ENCODE measurements at regions not wholly inside any gene's neighbourhood (a gene's known extent, or its start where the extent isn't known, plus 50 kb on each side); places are given as distances from the start of the nearest gene placed in this dataset.

- no peak for DNase-seq
These were observed 1597.6 kb upstream of the MIR17HG start for GRCh38 chr13:89749888-89750287.

- no peak for DNase-seq
These were observed 1597.1 kb upstream of the MIR17HG start for GRCh38 chr13:89750371-89750770.

DNA sequence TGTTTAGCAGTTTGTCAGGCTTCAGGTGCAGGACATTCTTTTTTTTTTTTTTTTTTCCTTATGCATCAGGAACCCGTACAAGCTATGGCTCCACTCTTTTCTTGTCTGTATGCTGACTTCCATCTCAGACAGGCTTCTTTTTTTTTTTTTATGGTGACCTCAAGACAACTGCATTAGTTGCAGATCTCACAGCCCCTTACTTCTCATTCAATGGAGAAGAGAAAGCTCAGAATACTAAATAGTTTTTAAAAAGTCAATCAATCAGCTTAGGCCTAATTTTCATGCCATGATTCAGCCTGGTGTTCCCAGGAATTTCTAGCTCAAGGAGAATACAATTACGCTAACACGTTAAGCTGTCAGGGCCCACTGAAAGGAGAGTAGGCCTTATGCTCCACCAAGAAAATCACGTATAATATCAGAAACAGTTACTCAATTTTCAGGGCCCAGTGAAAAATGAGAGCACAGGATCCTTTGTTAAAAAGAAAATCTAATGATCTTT, 1596.0 kb upstream of the MIR17HG start:
- no peak for DNase-seq

DNA sequence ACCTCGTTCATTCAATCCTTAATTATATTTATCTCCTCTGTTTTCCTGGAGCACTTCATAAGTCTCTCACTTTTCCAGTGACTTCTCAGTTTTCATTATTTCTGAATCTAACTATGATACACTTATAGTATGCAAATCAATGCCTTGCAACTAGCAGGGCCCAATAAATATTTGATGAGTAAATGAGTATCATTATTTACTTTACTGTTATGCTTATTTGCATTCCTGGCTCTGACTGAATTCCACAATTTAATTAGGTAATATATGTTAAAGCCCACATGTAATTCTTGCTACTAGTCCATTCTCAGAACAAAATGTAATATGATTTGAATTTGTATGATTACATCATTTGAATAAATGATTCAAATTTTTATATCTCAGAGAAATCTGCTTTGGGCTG, 1595.1 kb upstream of the MIR17HG start:
- DNase-seq: no peak

GRCh38 chr13:89755729-89756492, 1591.6 kb upstream of the MIR17HG start:
- no peak for DNase-seq

GRCh38 chr13:89763005-89763404, 1584.5 kb upstream of the MIR17HG start:
- DNase-seq: no peak

DNA sequence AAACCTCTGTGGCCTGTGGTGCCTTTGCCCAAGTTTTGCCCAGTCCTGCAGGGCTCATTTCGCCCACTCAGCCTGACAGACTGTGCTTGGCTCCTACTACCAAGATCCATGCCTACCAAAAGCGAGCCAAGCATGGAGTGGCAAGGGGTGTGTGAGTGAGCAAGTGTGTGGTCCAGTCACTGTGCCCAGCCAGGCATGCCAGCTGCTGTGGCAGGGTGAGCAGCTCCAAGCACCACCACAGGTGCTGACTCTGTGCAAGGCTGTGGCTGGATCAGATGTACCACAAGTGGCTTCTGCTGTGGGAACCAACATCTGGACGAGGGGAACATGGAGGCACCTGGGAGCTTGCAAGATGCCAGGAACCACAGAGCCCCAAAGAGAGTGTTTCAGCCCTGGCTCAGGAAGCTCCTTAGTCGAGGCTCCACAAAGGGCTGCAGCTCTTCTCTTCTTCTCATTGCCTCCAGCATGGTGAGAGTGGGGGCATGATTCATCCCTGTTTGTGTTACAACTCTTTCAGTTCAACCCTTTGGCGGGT, 1564.2 kb upstream of the MIR17HG start:
- DNase-seq: no peak

GRCh38 chr13:89784161-89784809, 1563.2 kb upstream of the MIR17HG start:
- no peak for DNase-seq

DNA sequence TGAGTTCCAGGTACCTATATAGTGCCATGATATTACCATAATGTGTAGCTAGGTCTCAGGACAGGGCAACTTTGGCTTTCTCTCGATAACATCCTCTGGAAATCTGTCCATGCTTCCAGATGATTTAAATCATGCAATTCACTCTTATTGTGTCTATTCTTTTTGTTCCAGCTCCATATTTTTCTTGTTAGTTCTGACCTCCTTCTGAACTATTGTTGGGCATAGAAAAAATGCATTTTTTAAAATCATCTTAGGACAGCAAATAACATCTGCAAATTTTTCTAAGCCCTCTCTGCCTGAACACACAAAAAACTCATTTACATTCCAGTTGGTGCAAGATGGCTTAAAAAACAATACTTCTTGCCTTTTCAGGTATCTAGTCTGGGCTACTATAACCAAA, 1561.0 kb upstream of the MIR17HG start:
- no peak for DNase-seq

GRCh38 chr13:89790696-89791095, 1556.8 kb upstream of the MIR17HG start:
- no peak for DNase-seq

DNA sequence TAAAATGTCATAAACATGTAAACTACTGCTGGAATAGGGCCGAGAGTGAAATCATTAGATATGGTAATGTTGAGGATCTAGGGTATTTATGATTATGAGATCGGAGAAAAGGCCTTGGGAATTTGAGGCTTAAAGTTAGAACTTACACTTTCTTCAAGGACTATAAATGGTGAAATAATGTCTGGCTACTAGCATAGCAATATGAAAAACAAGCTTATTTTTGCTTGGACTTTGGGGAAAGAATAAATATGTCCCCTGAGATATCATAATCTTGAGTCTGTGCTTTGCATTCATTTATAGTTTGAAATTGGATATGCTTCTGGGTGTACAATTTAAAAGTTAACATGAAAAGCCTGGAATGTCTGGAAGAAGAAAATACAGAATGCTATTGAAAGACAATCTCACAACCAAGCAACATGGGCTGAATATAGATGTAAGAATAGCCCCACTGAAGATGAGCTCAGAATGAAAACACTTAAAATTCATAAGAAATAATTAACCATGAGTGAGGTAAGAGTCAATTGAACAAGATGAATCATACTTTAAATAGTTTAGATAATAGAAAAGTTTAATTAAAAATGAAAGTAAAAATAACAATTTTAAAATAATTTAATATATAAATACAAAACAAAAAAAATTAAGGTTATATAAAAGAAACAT, 1555.4 kb upstream of the MIR17HG start:
- no peak for DNase-seq

DNA sequence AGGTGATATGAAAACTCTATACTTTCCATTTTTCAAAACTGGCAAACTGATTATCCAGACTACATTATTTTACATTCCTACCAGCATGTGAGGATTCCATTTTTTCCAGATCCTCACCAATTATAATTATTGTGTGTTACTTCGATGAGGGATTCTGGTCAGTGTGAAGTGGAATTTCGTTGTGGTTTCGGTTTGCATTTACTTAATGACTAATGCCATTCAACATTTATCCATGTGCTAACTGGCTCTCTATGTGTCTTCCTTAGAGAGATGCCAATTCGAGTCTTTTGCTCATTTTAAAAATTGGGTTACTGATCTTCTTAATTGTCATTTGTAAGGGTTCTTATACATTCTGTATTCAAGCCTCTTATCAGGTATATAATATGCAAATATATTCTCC, 1551.3 kb upstream of the MIR17HG start:
- no peak for DNase-seq

GRCh38 chr13:89803839-89804238, 1543.6 kb upstream of the MIR17HG start:
- no peak for DNase-seq

DNA sequence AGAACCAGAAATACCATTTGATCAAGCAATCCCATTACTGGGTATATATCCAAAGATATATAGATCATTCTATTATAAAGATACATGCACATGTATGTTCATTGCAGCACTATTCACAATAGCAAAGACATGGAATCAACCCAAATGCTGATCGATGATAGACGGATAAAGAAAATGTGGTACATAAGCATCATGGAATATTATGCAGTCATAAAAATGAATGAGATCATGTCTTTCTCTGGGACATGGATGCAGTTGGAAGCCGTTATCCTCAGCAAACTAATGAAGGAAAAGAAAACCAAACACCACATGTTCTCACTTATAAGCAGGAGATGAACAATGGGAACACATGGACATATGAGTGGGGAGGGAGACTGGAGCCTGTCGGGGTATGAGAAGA, 1540.9 kb upstream of the MIR17HG start:
- no peak for DNase-seq

GRCh38 chr13:89812856-89813255, 1534.6 kb upstream of the MIR17HG start:
- no peak for DNase-seq

DNA sequence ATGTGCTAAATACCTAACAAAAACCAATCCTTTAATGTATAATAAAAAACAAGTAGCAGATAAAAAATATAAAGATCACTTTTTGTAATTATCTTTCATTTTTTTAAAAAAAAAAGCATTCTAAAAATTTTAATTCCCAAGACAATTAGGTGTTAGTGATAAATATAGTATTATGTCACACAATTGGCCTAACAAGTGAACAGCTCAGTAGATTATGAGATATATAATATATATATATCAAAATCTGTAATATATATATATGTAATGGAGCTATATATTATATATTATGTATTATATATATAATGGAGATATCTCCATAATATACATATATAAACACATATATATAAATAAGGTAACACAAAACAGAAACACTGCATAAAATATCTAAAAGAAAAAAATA, 1531.1 kb upstream of the MIR17HG start:
- DNase-seq: no peak

DNA sequence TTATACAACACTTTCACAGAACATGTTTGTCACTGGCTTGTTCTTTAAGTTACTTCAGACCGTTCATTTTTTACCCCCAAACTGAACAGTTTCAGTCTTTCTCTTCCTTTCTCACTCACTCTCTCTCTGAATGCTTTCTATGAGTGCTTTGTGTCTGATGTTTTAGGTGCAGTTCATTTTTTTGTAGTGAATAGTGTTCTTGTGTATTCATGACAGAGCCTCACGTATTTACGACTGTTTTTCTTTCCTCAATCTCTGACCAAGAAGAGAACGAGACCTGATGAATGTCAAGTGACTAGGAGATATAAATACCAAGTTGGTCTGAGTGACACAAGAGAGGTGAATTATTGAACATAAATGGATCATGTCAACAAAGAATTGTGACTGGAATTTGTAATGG, 1525.0 kb upstream of the MIR17HG start:
- no peak for DNase-seq

- DNase-seq: no peak
These were observed 1519.9 kb upstream of the MIR17HG start for GRCh38 chr13:89827552-89827951.

- DNase-seq: no peak
These were observed 1519.0 kb upstream of the MIR17HG start for GRCh38 chr13:89828506-89828905.

GRCh38 chr13:89831157-89831556, 1516.3 kb upstream of the MIR17HG start:
- DNase-seq: no peak

- no peak for DNase-seq
These were observed 1514.7 kb upstream of the MIR17HG start for GRCh38 chr13:89832827-89833226.

GRCh38 chr13:89843621-89844020, 1503.9 kb upstream of the MIR17HG start:
- DNase-seq: no peak

GRCh38 chr13:89845874-89846273, 1501.6 kb upstream of the MIR17HG start:
- no peak for DNase-seq
